CD8-positive, alpha-beta memory T cell (primary cell): ENCODE measurements at regions not wholly inside any gene's neighbourhood (a gene's known extent, or its start where the extent isn't known, plus 50 kb on each side); places are given as distances from the start of the nearest gene placed in this dataset.
A peak's percentile ranks its signal among the peaks of the same experiment; 100 is the strongest.

Experiments used
- CTCF ChIA-PET: fragments of 350-600 bp; sonication (Branson Sonifier 250); formaldehyde crosslinking; loops from one replicate; lab custom pipeline; 2021; ENCODE audit warnings: antibody characterized with exemption; lab: Charles Lee
- POLR2A ChIA-PET: fragments of 350-600 bp; sonication (Branson Sonifier 250); formaldehyde crosslinking; loops from one replicate; lab custom pipeline; 2021; ENCODE audit warnings: antibody characterized with exemption; lab: Charles Lee
- DNase-seq, 5 donors: peaks; one replicate each; pipeline versions ENCODE4 v3.0.0 to v3.0.0-alpha.2; 2020 to 2022; ENCODE audit warnings: mixed read lengths in 1 of 5
- H3K27ac ChIP-seq: one replicate; pipeline ENCODE4 v1.7.0; 2013; ENCODE audit warnings: low read depth, mild to moderate bottlenecking, low read length, moderate library complexity
- H3K27me3 ChIP-seq: 2 replicates; pipeline ENCODE4 v1.7.0; 2013; ENCODE audit warnings: low read length, mild to moderate bottlenecking; ENCODE audit not compliant: insufficient read depth, poor library complexity, severe bottlenecking
- H3K36me3 ChIP-seq: 2 replicates; pipeline ENCODE4 v1.7.0; 2013; ENCODE audit warnings: mild to moderate bottlenecking, low read length, moderate library complexity; ENCODE audit not compliant: insufficient read depth
- H3K4me1 ChIP-seq: 2 replicates; pipeline ENCODE4 v1.7.0; 2013; ENCODE audit warnings: mild to moderate bottlenecking, low read length, moderate library complexity; ENCODE audit not compliant: insufficient read depth
- H3K4me3 ChIP-seq: 2 replicates; pipeline ENCODE4 v1.7.0; 2013; ENCODE audit warnings: mild to moderate bottlenecking, low read length
- H3K9me3 ChIP-seq: 2 replicates; pipeline ENCODE4 v1.7.0; 2013; ENCODE audit warnings: mild to moderate bottlenecking, low read length
- H3K27ac Mint-ChIP-seq, 8 donors: one replicate each; pipeline ENCODE4 v1.8.0; 2020 to 2021; ENCODE audit warnings: mixed read lengths in 8 of 8, mild to moderate bottlenecking in 6 of 8, inconsistent platforms in 3 of 8, moderate library complexity in 3 of 8
- H3K27me3 Mint-ChIP-seq, 2 donors: one replicate each; pipeline ENCODE4 v1.8.0; 2020 to 2021; ENCODE audit warnings: mixed read lengths in 2 of 2, mild to moderate bottlenecking in 1 of 2, moderate library complexity in 1 of 2
- H3K36me3 Mint-ChIP-seq, 3 donors: one replicate each; pipeline ENCODE4 v1.8.0; 2020 to 2021; ENCODE audit warnings: mixed read lengths in 3 of 3, inconsistent platforms in 1 of 3, mild to moderate bottlenecking in 1 of 3
- H3K4me1 Mint-ChIP-seq, 3 donors: one replicate each; pipeline ENCODE4 v1.8.0; 2020 to 2021; ENCODE audit warnings: mixed read lengths in 3 of 3, inconsistent platforms in 1 of 3, mild to moderate bottlenecking in 1 of 3
- H3K4me3 Mint-ChIP-seq, 7 donors: one replicate each; pipeline ENCODE4 v1.8.0; 2020 to 2021; ENCODE audit warnings: mixed read lengths in 7 of 7, mild to moderate bottlenecking in 6 of 7, moderate library complexity in 4 of 7, inconsistent platforms in 2 of 7
- H3K9me3 Mint-ChIP-seq, 5 donors: one replicate each; pipeline ENCODE4 v1.8.0; 2020 to 2022; ENCODE audit warnings: mixed read lengths in 5 of 5, mild to moderate bottlenecking in 3 of 5, moderate library complexity in 2 of 5, inconsistent platforms in 1 of 5

GRCh38 chr2:120483355-120483754, 137.4 kb downstream of the INHBB start:
- H3K4me3 Mint-ChIP-seq, result no peak overlapping the region
- Histone ChIP-seq H3K4me3 (no peak overlapping the region), H3K27me3 (no peaks in the 10 kb centered on the region), H3K4me1 (no peaks in the 10 kb centered on the region), H3K9me3 (no peaks in the 10 kb centered on the region), H3K27ac (no peak overlapping the region), H3K36me3 (no peaks in the 10 kb centered on the region)
- no peaks in the 10 kb centered on the region for H3K4me1 Mint-ChIP-seq
- no peaks in the 10 kb centered on the region for H3K36me3 Mint-ChIP-seq
- no peaks in the 10 kb centered on the region for H3K9me3 Mint-ChIP-seq
- no peak overlapping the region for H3K27ac Mint-ChIP-seq
- peaks cover 2 to 11% of the 10 kb centered on the region in 2 donors for H3K27me3 Mint-ChIP-seq
- no peak for DNase-seq
- CTCF ChIA-PET, result no interaction called here
- POLR2A ChIA-PET, result no interaction called here

DNA sequence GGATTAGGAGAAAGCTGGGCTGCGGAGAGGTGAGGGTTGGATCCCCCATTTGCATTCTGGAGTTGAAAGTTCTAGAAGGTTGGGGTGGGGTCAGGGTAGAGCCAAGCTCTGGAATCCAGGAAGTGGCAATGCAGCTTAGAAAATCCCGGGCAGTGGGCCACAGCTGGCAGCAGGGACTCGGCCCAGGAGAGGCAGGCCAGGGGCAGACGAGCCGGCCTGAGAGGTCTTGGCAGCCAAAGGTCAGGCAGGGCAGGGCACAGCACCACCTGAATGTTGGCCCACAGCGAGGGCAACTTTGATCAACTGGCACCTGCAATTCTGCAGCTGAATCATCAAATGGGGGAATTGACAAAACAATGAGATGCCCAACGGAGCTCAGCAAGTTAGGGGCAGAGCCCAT, 139.2 kb downstream of the INHBB start:
- no peaks in the 10 kb centered on the region for H3K36me3 ChIP-seq
- ChIA-PET POLR2A (no interaction called here), CTCF (interaction anchor here (0.9 kb wide), 1 partner anchor 9 kb away, joined by 3 read pairs; no protein-coding TSS in a partner anchor)
- Mint-ChIP-seq H3K4me3 (no peak overlapping the region), H3K36me3 (no peaks in the 10 kb centered on the region), H3K4me1 (no peaks in the 10 kb centered on the region), H3K27ac (no peak overlapping the region), H3K27me3 (peaks cover 2 to 21% of the 10 kb centered on the region in 2 donors), H3K9me3 (no peaks in the 10 kb centered on the region)
- H3K9me3 ChIP-seq, result no peaks in the 10 kb centered on the region
- H3K27ac ChIP-seq, result no peak overlapping the region
- no peak overlapping the region for H3K4me3 ChIP-seq
- no peaks in the 10 kb centered on the region for H3K4me1 ChIP-seq
- H3K27me3 ChIP-seq, result no peaks in the 10 kb centered on the region
- no peak for DNase-seq

DNA sequence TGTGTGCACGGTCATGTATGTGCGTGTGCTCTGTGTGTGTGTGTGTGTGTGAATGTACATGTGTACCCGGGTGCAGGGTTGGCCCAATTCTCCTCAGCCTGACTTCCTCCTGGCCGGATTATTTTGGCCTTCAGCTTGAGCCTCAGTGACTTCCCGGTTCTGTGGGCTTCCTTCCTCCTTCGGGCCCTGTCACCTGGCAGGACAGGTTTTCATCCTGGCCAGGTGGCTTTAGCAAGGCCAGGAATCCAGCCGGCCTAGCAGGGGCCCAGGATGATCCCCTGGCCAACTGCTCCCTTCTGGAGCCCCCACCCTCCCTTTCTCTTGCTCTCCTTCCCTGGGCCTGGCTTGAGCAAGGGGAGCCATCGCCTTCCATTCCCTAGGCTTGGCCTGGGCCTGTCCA, 140.5 kb downstream of the INHBB start:
- H3K36me3 ChIP-seq, result no peaks in the 10 kb centered on the region
- ChIA-PET CTCF (no interaction called here), POLR2A (no interaction called here)
- DNase-seq, result no peak
- H3K9me3 ChIP-seq, result no peaks in the 10 kb centered on the region
- no peaks in the 10 kb centered on the region for H3K4me1 ChIP-seq
- H3K36me3 Mint-ChIP-seq, result no peaks in the 10 kb centered on the region
- no peaks in the 10 kb centered on the region for H3K27me3 ChIP-seq
- H3K27ac ChIP-seq, result no peak overlapping the region
- H3K27me3 Mint-ChIP-seq, result peaks cover 8 to 22% of the 10 kb centered on the region in 2 donors
- peak overlapping the region in 2 of 8 donors; percentile 61 to 64 for H3K27ac Mint-ChIP-seq
- no peaks in the 10 kb centered on the region for H3K9me3 Mint-ChIP-seq
- H3K4me3 Mint-ChIP-seq, result no peak overlapping the region
- no peak overlapping the region for H3K4me3 ChIP-seq
- H3K4me1 Mint-ChIP-seq, result no peaks in the 10 kb centered on the region

DNA sequence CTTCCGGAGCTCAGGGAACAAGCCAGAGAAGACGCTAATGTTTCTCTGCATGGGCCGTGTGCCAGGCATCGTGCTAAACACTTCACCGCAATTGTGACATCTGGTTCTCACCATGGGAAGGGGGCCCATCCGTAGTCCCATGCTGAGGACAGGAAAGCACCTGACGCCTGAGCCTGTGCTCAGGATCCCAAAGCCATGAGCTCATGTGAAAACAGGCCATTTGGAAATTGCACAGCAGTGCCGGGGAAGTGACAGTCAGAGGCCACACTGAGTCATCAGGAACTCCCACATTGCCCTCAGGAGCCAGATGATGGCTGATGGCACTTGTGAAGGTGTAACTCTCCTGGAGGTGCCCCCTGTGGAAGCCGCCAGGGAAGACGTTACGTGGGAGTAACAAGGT, 141.0 kb downstream of the INHBB start:
- Histone ChIP-seq H3K36me3 (no peaks in the 10 kb centered on the region), H3K4me3 (no peak overlapping the region), H3K4me1 (no peaks in the 10 kb centered on the region), H3K27ac (no peak overlapping the region), H3K27me3 (no peaks in the 10 kb centered on the region), H3K9me3 (no peaks in the 10 kb centered on the region)
- peaks cover 8 to 22% of the 10 kb centered on the region in 2 donors for H3K27me3 Mint-ChIP-seq
- ChIA-PET POLR2A (no interaction called here), CTCF (no interaction called here)
- no peaks in the 10 kb centered on the region for H3K4me1 Mint-ChIP-seq
- no peaks in the 10 kb centered on the region for H3K36me3 Mint-ChIP-seq
- H3K4me3 Mint-ChIP-seq, result no peak overlapping the region
- no peaks in the 10 kb centered on the region for H3K9me3 Mint-ChIP-seq
- no peak overlapping the region for H3K27ac Mint-ChIP-seq
- DNase-seq, result no peak

- Histone ChIP-seq H3K36me3 (no peaks in the 10 kb centered on the region), H3K27me3 (no peaks in the 10 kb centered on the region), H3K4me1 (no peaks in the 10 kb centered on the region), H3K27ac (no peak overlapping the region), H3K9me3 (no peaks in the 10 kb centered on the region), H3K4me3 (no peak overlapping the region)
- CTCF ChIA-PET, result no interaction called here
- DNase-seq, result no peak
- peaks cover 8 to 22% of the 10 kb centered on the region in 2 donors for H3K27me3 Mint-ChIP-seq
- no peak overlapping the region for H3K4me3 Mint-ChIP-seq
- no peaks in the 10 kb centered on the region for H3K36me3 Mint-ChIP-seq
- H3K9me3 Mint-ChIP-seq, result no peaks in the 10 kb centered on the region
- no peak overlapping the region for H3K27ac Mint-ChIP-seq
- POLR2A ChIA-PET, result no interaction called here
- no peaks in the 10 kb centered on the region for H3K4me1 Mint-ChIP-seq
Measured at GRCh38 chr2:120488531-120488930, 142.6 kb downstream of the INHBB start.

DNA sequence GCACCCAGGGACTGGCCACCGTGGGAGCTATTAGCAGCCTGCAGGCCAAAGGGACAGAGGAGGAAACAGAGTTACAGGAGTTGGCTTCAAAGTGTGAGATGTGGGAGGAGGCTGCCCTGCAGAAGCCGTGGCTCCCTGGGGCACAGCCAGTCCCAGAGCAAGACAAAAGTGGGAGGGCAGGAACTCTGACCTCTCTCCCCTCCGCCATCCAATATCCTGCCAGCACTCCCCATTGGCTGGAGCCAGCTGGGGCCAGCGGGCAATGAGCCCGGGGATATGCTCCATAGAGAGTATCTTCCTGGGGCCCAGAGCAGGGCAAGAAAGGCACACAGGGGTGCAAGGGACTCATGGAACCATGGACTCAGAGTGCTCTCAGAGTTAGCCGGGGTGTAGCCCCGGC, 143.1 kb downstream of the INHBB start:
- POLR2A ChIA-PET, result no interaction called here
- no peaks in the 10 kb centered on the region for H3K4me1 ChIP-seq
- DNase-seq, result no peak

GRCh38 chr2:120490091-120490798, 144.3 kb downstream of the INHBB start:
- no peaks in the 10 kb centered on the region for H3K9me3 Mint-ChIP-seq
- POLR2A ChIA-PET, result no interaction called here
- no peak for DNase-seq
- Histone ChIP-seq H3K27ac (no peak overlapping the region), H3K9me3 (no peaks in the 10 kb centered on the region), H3K4me3 (no peak overlapping the region), H3K4me1 (no peaks in the 10 kb centered on the region), H3K36me3 (no peaks in the 10 kb centered on the region), H3K27me3 (no peaks in the 10 kb centered on the region)
- peaks cover 11 to 22% of the 10 kb centered on the region in 2 donors for H3K27me3 Mint-ChIP-seq
- H3K36me3 Mint-ChIP-seq, result no peaks in the 10 kb centered on the region
- no peaks in the 10 kb centered on the region for H3K4me1 Mint-ChIP-seq
- H3K27ac Mint-ChIP-seq, result no peak overlapping the region
- CTCF ChIA-PET, result interaction anchor here (0.6 kb wide), 1 partner anchor 1204 kb away, joined by 3 read pairs; no protein-coding TSS in a partner anchor
- no peak overlapping the region for H3K4me3 Mint-ChIP-seq

More for the DNA sequence above, 143.1 kb downstream of the INHBB start:
- no peak overlapping the region for H3K27ac ChIP-seq
- CTCF ChIA-PET, result no interaction called here
- no peaks in the 10 kb centered on the region for H3K36me3 ChIP-seq
- H3K9me3 ChIP-seq, result no peaks in the 10 kb centered on the region
- H3K27me3 Mint-ChIP-seq, result peaks cover 8 to 22% of the 10 kb centered on the region in 2 donors
- H3K4me3 Mint-ChIP-seq, result no peak overlapping the region
- no peaks in the 10 kb centered on the region for H3K36me3 Mint-ChIP-seq
- no peaks in the 10 kb centered on the region for H3K4me1 Mint-ChIP-seq
- H3K4me3 ChIP-seq, result no peak overlapping the region
- H3K9me3 Mint-ChIP-seq, result no peaks in the 10 kb centered on the region
- no peaks in the 10 kb centered on the region for H3K27me3 ChIP-seq
- H3K27ac Mint-ChIP-seq, result no peak overlapping the region

GRCh38 chr2:120491111-120491625, 145.2 kb downstream of the INHBB start:
- no peak for DNase-seq
- H3K27ac Mint-ChIP-seq, result no peak overlapping the region

More at GRCh38 chr2:120491111-120491625, 145.2 kb downstream of the INHBB start:
- Histone ChIP-seq H3K4me3 (no peak overlapping the region), H3K27me3 (no peaks in the 10 kb centered on the region), H3K36me3 (no peaks in the 10 kb centered on the region), H3K4me1 (no peaks in the 10 kb centered on the region), H3K9me3 (no peaks in the 10 kb centered on the region), H3K27ac (no peak overlapping the region)
- no peak overlapping the region for H3K4me3 Mint-ChIP-seq
- H3K27me3 Mint-ChIP-seq, result peaks cover 11 to 17% of the 10 kb centered on the region in 2 donors
- H3K9me3 Mint-ChIP-seq, result no peaks in the 10 kb centered on the region
- POLR2A ChIA-PET, result no interaction called here
- H3K36me3 Mint-ChIP-seq, result no peaks in the 10 kb centered on the region
- CTCF ChIA-PET, result no interaction called here
- no peaks in the 10 kb centered on the region for H3K4me1 Mint-ChIP-seq
